BLaER1 (cell line): ENCODE measurements at regions not wholly inside any gene's neighbourhood (a gene's known extent, or its start where the extent isn't known, plus 50 kb on each side); places are given as distances from the start of the nearest gene placed in this dataset.
"Not testable (repeated sequence)": the region's sequence is repeated elsewhere in the genome, so short reads cannot be mapped to it uniquely, and the experiment has no call there.

Source experiments
- H3K27ac ChIP-seq: shearing (Covaris generic); formaldehyde crosslinking; 2 replicates; pipeline ENCODE4 v1.8.1; 2022
- H3K27me3 ChIP-seq: shearing (Covaris generic); formaldehyde crosslinking; 2 replicates; pipeline ENCODE4 v1.8.1; 2022
- H3K36me3 ChIP-seq: shearing (Covaris generic); formaldehyde crosslinking; 2 replicates; pipeline ENCODE4 v1.8.1; 2022
- H3K4me1 ChIP-seq: shearing (Covaris generic); formaldehyde crosslinking; 2 replicates; pipeline ENCODE4 v1.8.1; 2022
- H3K4me2 ChIP-seq: shearing (Covaris generic); formaldehyde crosslinking; 2 replicates; pipeline ENCODE4 v1.8.1; 2022
- H3K4me3 ChIP-seq: shearing (Covaris generic); formaldehyde crosslinking; 2 replicates; pipeline ENCODE4 v1.8.1; 2022
- H3K9ac ChIP-seq: shearing (Covaris generic); formaldehyde crosslinking; 2 replicates; pipeline ENCODE4 v1.8.1; 2022
- H3K9me3 ChIP-seq: shearing (Covaris generic); formaldehyde crosslinking; 2 replicates; pipeline ENCODE4 v1.8.1; 2022
- H4K20me1 ChIP-seq: shearing (Covaris generic); formaldehyde crosslinking; 2 replicates; pipeline ENCODE4 v1.8.1; 2022
- Cebpa-rat ChIP-seq: shearing (Covaris generic); IDR thresholded peaks from 2 replicates; pipeline ENCODE4 v1.8.1; 2022

DNA sequence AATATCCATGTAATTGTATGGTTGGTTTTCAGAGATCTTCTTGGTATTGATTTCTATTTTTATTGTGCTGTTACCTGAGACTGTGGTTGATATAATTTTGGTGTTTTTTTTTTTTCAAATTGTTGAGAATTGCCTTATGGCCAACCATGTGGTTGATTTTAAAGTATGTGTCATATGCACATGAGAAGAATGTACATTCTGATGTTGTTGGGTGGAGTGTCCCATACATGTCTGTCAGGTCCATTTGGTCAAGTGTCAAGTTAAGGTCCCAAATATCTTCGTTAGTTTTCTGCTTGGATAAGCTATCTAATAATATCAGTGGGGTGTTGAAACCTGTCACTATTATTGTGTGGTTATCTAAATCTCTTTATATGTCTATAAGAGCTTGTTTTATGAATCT, 160.0 kb upstream of the ITGA1 start:
- no peaks in the 10 kb centered on the region for H3K4me1 ChIP-seq
- no peaks in the 10 kb centered on the region for H3K9me3 ChIP-seq
- no peaks in the 10 kb centered on the region for H3K36me3 ChIP-seq
- H3K9ac ChIP-seq, result no peak overlapping the region
- H3K4me2 ChIP-seq, result no peak overlapping the region
- no peaks in the 10 kb centered on the region for H3K27me3 ChIP-seq
- H3K4me3 ChIP-seq, result no peak overlapping the region
- no peak overlapping the region for H3K27ac ChIP-seq
- H4K20me1 ChIP-seq, result no peaks in the 10 kb centered on the region
- TF ChIP-seq Cebpa-rat, result no peak

- Histone ChIP-seq H3K27me3 (no peaks in the 10 kb centered on the region), H3K4me2 (no peak overlapping the region), H3K9ac (no peak overlapping the region), H3K4me1 (no peaks in the 10 kb centered on the region), H4K20me1 (no peaks in the 10 kb centered on the region), H3K4me3 (no peak overlapping the region), H3K27ac (no peak overlapping the region), H3K9me3 (no peaks in the 10 kb centered on the region), H3K36me3 (no peaks in the 10 kb centered on the region)
- no peak for TF ChIP-seq Cebpa-rat
Measured at GRCh38 chr5:52632281-52632680, 155.4 kb upstream of the ITGA1 start.

- H3K4me2 ChIP-seq, result not testable (repeated sequence)
Measured at GRCh38 chr5:52634171-52634570, 153.5 kb upstream of the ITGA1 start.

DNA sequence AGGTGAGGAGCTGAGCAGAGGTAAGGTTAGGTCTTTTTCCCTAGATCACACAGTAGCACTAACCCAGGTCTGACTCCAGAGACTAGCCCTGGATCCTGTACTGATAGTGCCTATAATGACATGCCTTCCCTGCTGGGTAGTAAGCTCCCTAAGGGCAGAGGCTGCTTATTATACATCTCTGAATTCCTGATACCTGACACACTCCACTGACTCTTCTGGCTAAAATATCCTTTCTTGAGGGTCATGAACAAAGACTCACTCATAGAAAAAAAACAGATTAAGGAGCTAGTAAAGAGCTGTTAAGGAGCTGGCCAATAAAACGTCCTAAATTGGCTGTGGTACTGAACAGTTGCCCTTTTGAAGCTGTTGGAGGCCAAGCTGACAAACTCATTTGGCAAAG, 149.0 kb upstream of the ITGA1 start:
- no peak overlapping the region for H3K4me3 ChIP-seq
- no peak overlapping the region for H3K9ac ChIP-seq
- H3K4me2 ChIP-seq, result no peak overlapping the region
- no peaks in the 10 kb centered on the region for H3K27me3 ChIP-seq
- no peak overlapping the region for H3K27ac ChIP-seq
- H3K9me3 ChIP-seq, result peaks cover 10% of the 10 kb centered on the region
- no peak for TF ChIP-seq Cebpa-rat
- H3K4me1 ChIP-seq, result no peaks in the 10 kb centered on the region
- H3K36me3 ChIP-seq, result no peaks in the 10 kb centered on the region
- no peaks in the 10 kb centered on the region for H4K20me1 ChIP-seq

More at GRCh38 chr5:52634171-52634570, 153.5 kb upstream of the ITGA1 start:
- not testable (repeated sequence) for H3K36me3 ChIP-seq, H3K27ac ChIP-seq, H3K27me3 ChIP-seq, H3K9ac ChIP-seq, H3K4me3 ChIP-seq, H3K4me1 ChIP-seq, H3K9me3 ChIP-seq, H4K20me1 ChIP-seq

- H3K4me2 ChIP-seq, result no peak overlapping the region
- TF ChIP-seq Cebpa-rat, result no peak
- H4K20me1 ChIP-seq, result no peaks in the 10 kb centered on the region
- no peak overlapping the region for H3K9ac ChIP-seq
- no peaks in the 10 kb centered on the region for H3K4me1 ChIP-seq
- H3K36me3 ChIP-seq, result no peaks in the 10 kb centered on the region
- H3K27me3 ChIP-seq, result no peaks in the 10 kb centered on the region
- no peak overlapping the region for H3K4me3 ChIP-seq
- no peak overlapping the region for H3K27ac ChIP-seq
- peaks cover 22% of the 10 kb centered on the region for H3K9me3 ChIP-seq
Measured at GRCh38 chr5:52648726-52649125, 139.0 kb upstream of the ITGA1 start.

DNA sequence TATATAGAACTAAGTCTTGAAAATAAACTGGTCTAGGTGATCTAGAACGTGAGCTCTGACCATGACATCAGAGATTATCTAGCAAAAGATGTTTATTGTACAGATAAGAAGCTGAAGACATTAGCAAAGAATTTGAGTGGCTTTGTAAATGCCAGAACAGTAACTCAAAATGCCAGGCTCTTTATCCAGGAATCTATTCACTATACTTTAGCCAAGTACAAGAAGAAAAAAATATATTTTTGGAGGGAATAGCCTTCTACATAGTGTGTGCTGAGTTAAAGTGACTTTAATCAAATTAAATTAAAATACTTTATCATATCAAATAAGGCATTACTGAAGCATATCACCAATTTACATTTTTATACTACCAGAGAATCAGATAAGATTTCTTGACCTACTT, 132.6 kb upstream of the ITGA1 start:
- Histone ChIP-seq H3K27ac (no peak overlapping the region), H3K4me1 (no peaks in the 10 kb centered on the region), H3K9ac (no peak overlapping the region), H3K36me3 (no peaks in the 10 kb centered on the region), H3K27me3 (no peaks in the 10 kb centered on the region), H3K9me3 (no peaks in the 10 kb centered on the region), H3K4me3 (no peak overlapping the region), H4K20me1 (no peaks in the 10 kb centered on the region), H3K4me2 (no peak overlapping the region)
- TF ChIP-seq Cebpa-rat, result no peak

DNA sequence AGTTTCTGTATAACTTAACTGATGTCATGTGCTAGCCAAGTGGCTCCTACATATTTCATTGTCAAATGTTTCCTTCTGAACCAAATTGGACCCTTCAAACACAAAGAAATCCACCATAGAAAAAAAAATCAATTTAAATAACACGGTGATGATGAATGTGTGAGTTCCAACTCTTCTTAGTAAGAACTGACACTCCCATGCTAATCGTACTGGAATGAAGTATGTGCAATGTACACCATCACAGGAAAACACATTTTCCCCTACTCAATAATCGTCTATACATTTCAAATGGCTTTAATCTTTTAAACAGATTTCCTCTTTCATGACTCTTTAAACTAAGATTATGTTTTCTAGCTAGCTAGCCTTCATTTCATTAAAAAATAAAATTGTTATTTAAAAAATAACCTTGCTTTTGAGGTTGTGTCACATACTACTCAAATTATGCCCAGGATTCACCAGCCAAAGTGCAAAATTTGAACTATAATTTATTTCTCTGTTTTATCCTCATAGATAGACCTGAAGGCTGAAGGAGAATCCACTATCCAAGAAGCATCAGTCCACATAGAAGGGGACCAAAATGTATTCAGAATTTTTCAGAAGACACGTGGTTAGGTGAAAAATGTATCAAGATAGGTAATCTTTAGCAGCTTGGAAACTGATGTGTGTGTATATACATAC, 131.0 kb upstream of the ITGA1 start:
- no peaks in the 10 kb centered on the region for H3K36me3 ChIP-seq
- no peak overlapping the region for H3K4me3 ChIP-seq
- H3K27me3 ChIP-seq, result no peaks in the 10 kb centered on the region
- no peak overlapping the region for H3K27ac ChIP-seq
- H3K4me2 ChIP-seq, result no peak overlapping the region
- H3K9me3 ChIP-seq, result no peaks in the 10 kb centered on the region
- TF ChIP-seq Cebpa-rat, result no peak
- H3K4me1 ChIP-seq, result no peaks in the 10 kb centered on the region
- no peaks in the 10 kb centered on the region for H4K20me1 ChIP-seq
- H3K9ac ChIP-seq, result no peak overlapping the region

GRCh38 chr5:52657247-52657645, 130.5 kb upstream of the ITGA1 start:
- H3K9me3 ChIP-seq, result no peaks in the 10 kb centered on the region
- H3K9ac ChIP-seq, result no peak overlapping the region
- H3K27ac ChIP-seq, result no peak overlapping the region
- no peak overlapping the region for H3K4me2 ChIP-seq
- no peak for TF ChIP-seq Cebpa-rat
- no peaks in the 10 kb centered on the region for H3K36me3 ChIP-seq
- H3K27me3 ChIP-seq, result no peaks in the 10 kb centered on the region
- H3K4me3 ChIP-seq, result no peak overlapping the region
- H4K20me1 ChIP-seq, result no peaks in the 10 kb centered on the region
- no peaks in the 10 kb centered on the region for H3K4me1 ChIP-seq

DNA sequence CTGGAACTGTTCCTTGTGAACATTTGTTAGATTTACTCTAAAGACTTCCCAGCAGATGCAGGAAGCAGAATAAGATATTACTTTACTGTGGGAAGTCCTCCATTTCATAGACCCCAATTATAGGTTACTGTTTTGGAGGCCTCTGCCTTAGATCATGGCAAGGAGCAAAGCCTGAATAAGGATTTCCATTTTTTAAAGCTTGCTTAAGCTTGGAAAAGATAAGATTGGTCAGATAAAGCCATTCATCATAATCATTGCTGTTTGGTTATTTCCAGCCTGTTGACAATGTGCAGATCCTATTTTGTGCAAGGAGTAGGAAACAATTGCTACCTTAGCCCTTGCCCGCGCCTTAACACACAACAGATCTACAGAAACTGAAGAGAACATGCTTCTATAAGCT, 129.5 kb upstream of the ITGA1 start:
- H3K9ac ChIP-seq, result no peak overlapping the region
- H3K4me3 ChIP-seq, result no peak overlapping the region
- no peaks in the 10 kb centered on the region for H4K20me1 ChIP-seq
- H3K9me3 ChIP-seq, result no peaks in the 10 kb centered on the region
- H3K4me1 ChIP-seq, result no peaks in the 10 kb centered on the region
- no peak overlapping the region for H3K27ac ChIP-seq
- H3K27me3 ChIP-seq, result no peaks in the 10 kb centered on the region
- no peaks in the 10 kb centered on the region for H3K36me3 ChIP-seq
- TF ChIP-seq Cebpa-rat, result no peak
- H3K4me2 ChIP-seq, result no peak overlapping the region

- H3K27me3 ChIP-seq, result no peaks in the 10 kb centered on the region
- H4K20me1 ChIP-seq, result no peaks in the 10 kb centered on the region
- no peak overlapping the region for H3K4me3 ChIP-seq
- no peaks in the 10 kb centered on the region for H3K9me3 ChIP-seq
- H3K4me2 ChIP-seq, result no peak overlapping the region
- H3K9ac ChIP-seq, result no peak overlapping the region
- no peak overlapping the region for H3K27ac ChIP-seq
- no peaks in the 10 kb centered on the region for H3K36me3 ChIP-seq
- no peak for TF ChIP-seq Cebpa-rat
- H3K4me1 ChIP-seq, result no peaks in the 10 kb centered on the region
Measured at GRCh38 chr5:52660621-52661020, 127.1 kb upstream of the ITGA1 start.
